ENCODE measurements at regions not wholly inside any gene's neighbourhood (a gene's known extent, or its start where the extent isn't known, plus 50 kb on each side); places are given as distances from the start of the nearest gene placed in this dataset.

DNA sequence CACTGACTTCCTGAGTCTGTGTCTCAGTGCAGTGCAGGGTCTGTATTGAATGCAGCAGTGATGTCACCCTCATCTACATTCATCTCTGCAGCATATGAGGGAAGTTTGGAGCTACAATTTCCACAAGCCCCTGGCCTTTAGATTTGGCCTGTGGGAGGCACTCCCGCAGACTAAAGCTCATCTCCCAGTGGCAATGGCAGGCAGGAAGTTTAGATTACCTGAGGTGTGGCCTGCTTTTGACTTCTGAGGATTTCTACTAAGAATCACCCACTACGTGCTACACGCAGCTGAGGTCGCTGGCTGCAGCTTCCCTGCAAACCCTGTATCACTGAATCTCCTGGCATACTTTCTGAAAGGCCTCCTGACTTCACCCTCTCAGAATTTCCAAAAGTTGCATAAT lies 202.2 kb upstream of the PRKD1 start:
- no peaks in the 10 kb centered on the region for H3K4me1 ChIP-seq (ENCODE audit: control insufficient read depth, insufficient read depth, low read depth, low read length)
- DNase-seq: no peak
- no peak overlapping the region for H3K4me2 ChIP-seq (ENCODE audit: low read length, poor library complexity, severe bottlenecking)
- no peak overlapping the region for H2AFZ ChIP-seq (ENCODE audit: low read depth, low read length)
- 58% methylated on average over 4 of the region's 4 CpGs for WGBS
- no peak overlapping the region for H2BK120ac ChIP-seq (ENCODE audit: low read depth, low read length)
- no peak overlapping the region for H4K91ac ChIP-seq (ENCODE audit: low read length)
- H3K79me1 ChIP-seq (replicated peaks; ENCODE audit: low read length, poor library complexity, severe bottlenecking): no peaks in the 10 kb centered on the region
- H2BK15ac ChIP-seq (ENCODE audit: low read depth, poor library complexity, severe bottlenecking): no peak overlapping the region
- H3K23ac ChIP-seq (ENCODE audit: low read length in 2 of 2): no peak overlapping the region
- H3K9ac ChIP-seq (ENCODE audit: low read length): no peak overlapping the region
- H3K4ac ChIP-seq (ENCODE audit: low read depth in 1 of 2, low read length in 2 of 2): no peak overlapping the region
- H3K9me3 ChIP-seq (ENCODE audit: control insufficient read depth, low read length): no peaks in the 10 kb centered on the region
- H2AK5ac ChIP-seq (ENCODE audit: low read length, severe bottlenecking): no peak overlapping the region
- H2BK12ac ChIP-seq (ENCODE audit: low read length in 2 of 2): no peak overlapping the region
- no peaks in the 10 kb centered on the region for H3K36me3 ChIP-seq (ENCODE audit: control insufficient read depth in 1 of 2, insufficient read depth in 2 of 2, low read depth in 1 of 2, low read length in 2 of 2)
- no peak overlapping the region for H2BK5ac ChIP-seq (ENCODE audit: low read depth, low read length, poor library complexity, severe bottlenecking)
- no peak overlapping the region for H3K18ac ChIP-seq (ENCODE audit: low read depth in 1 of 2, low read length in 2 of 2)
- no peak overlapping the region for H3K14ac ChIP-seq (ENCODE audit: low read length in 2 of 2)
- H3K27ac ChIP-seq (ENCODE audit: low read length, poor library complexity, severe bottlenecking): no peak overlapping the region
- H4K8ac ChIP-seq (ENCODE audit: low read length): no peak overlapping the region
- no peak overlapping the region for H3K4me3 ChIP-seq (ENCODE audit: insufficient read depth in 1 of 2, low read depth in 1 of 2, low read length in 2 of 2)
- H3K27me3 ChIP-seq (ENCODE audit: control insufficient read depth in 1 of 2, insufficient read depth in 1 of 2, low read length in 2 of 2): no peaks in the 10 kb centered on the region

DNA sequence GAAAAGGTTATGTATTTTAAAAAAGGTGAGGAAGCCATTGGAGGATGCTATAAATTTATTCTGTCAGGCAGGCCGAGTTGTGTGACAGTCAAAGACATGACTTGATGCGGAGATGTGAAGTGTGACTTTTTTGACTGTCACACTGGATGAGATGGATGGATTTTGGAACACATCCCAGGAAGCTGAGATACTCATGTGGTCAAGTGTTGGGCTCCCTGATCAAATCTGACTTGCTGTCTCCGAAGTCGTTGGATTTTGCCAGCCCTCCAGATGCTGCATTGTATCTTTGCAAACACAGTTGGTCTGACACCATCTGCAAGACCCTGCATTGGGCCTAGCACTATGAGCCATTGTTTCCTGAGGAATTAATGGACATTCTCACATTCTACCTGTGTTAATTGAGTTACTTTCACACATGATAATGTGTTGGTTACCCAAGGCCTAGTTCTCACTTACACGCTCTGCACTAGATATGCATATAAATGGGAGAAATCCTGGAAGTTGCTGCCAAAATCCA lies 204.0 kb upstream of the PRKD1 start:
- no peaks in the 10 kb centered on the region for H3K79me1 ChIP-seq (replicated peaks; ENCODE audit: low read length, poor library complexity, severe bottlenecking)
- no peak overlapping the region for H3K27ac ChIP-seq (ENCODE audit: low read length, poor library complexity, severe bottlenecking)
- no peak overlapping the region for H3K4me2 ChIP-seq (ENCODE audit: low read length, poor library complexity, severe bottlenecking)
- H2BK15ac ChIP-seq (ENCODE audit: low read depth, poor library complexity, severe bottlenecking): no peak overlapping the region
- WGBS: 85% methylated on average over 5 of the region's 5 CpGs
- no peaks in the 10 kb centered on the region for H3K9me3 ChIP-seq (ENCODE audit: control insufficient read depth, low read length)
- DNase-seq: no peak
- no peak overlapping the region for H4K91ac ChIP-seq (ENCODE audit: low read length)
- H3K36me3 ChIP-seq (ENCODE audit: control insufficient read depth in 1 of 2, insufficient read depth in 2 of 2, low read depth in 1 of 2, low read length in 2 of 2): no peaks in the 10 kb centered on the region
- H3K4me1 ChIP-seq (ENCODE audit: control insufficient read depth, insufficient read depth, low read depth, low read length): no peaks in the 10 kb centered on the region
- H3K4ac ChIP-seq (ENCODE audit: low read depth in 1 of 2, low read length in 2 of 2): no peak overlapping the region
- no peak overlapping the region for H3K14ac ChIP-seq (ENCODE audit: low read length in 2 of 2)
- no peak overlapping the region for H2BK120ac ChIP-seq (ENCODE audit: low read depth, low read length)
- H2BK12ac ChIP-seq (ENCODE audit: low read length in 2 of 2): no peak overlapping the region
- no peak overlapping the region for H2AK5ac ChIP-seq (ENCODE audit: low read length, severe bottlenecking)
- H3K9ac ChIP-seq (ENCODE audit: low read length): no peak overlapping the region
- H3K23ac ChIP-seq (ENCODE audit: low read length in 2 of 2): no peak overlapping the region
- no peak overlapping the region for H2BK5ac ChIP-seq (ENCODE audit: low read depth, low read length, poor library complexity, severe bottlenecking)
- no peak overlapping the region for H3K18ac ChIP-seq (ENCODE audit: low read depth in 1 of 2, low read length in 2 of 2)
- no peaks in the 10 kb centered on the region for H3K27me3 ChIP-seq (ENCODE audit: control insufficient read depth in 1 of 2, insufficient read depth in 1 of 2, low read length in 2 of 2)
- no peak overlapping the region for H2AFZ ChIP-seq (ENCODE audit: low read depth, low read length)
- no peak overlapping the region for H3K4me3 ChIP-seq (ENCODE audit: insufficient read depth in 1 of 2, low read depth in 1 of 2, low read length in 2 of 2)
- no peak overlapping the region for H4K8ac ChIP-seq (ENCODE audit: low read length)

DNA sequence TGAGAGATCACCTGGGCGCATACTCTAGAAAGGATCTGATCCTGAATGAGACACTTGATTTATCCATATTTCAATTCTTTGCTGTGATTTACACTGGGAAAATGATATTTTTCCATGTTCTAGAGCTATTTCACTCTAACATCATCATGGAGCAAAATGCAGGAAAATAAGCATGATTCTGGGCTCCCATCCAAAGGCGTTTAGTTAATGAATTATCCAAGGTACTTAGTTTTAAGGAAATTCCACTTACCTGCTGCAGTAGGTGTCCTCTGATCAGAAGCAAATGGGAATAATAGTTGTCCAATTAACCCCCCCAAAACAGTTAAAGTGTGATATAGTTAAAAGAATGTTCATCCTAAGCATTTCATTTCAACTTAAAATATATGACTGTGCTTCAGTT lies 204.5 kb upstream of the PRKD1 start:
- DNase-seq: no peak
- no peak overlapping the region for H3K4ac ChIP-seq (ENCODE audit: low read depth in 1 of 2, low read length in 2 of 2)
- H2BK120ac ChIP-seq (ENCODE audit: low read depth, low read length): no peak overlapping the region
- H3K4me3 ChIP-seq (ENCODE audit: insufficient read depth in 1 of 2, low read depth in 1 of 2, low read length in 2 of 2): no peak overlapping the region
- no peaks in the 10 kb centered on the region for H3K9me3 ChIP-seq (ENCODE audit: control insufficient read depth, low read length)
- H3K4me2 ChIP-seq (ENCODE audit: low read length, poor library complexity, severe bottlenecking): no peak overlapping the region
- WGBS: 100% methylated on average over 1 of the region's 2 CpGs
- H3K79me1 ChIP-seq (replicated peaks; ENCODE audit: low read length, poor library complexity, severe bottlenecking): no peaks in the 10 kb centered on the region
- H3K36me3 ChIP-seq (ENCODE audit: control insufficient read depth in 1 of 2, insufficient read depth in 2 of 2, low read depth in 1 of 2, low read length in 2 of 2): no peaks in the 10 kb centered on the region
- no peaks in the 10 kb centered on the region for H3K27me3 ChIP-seq (ENCODE audit: control insufficient read depth in 1 of 2, insufficient read depth in 1 of 2, low read length in 2 of 2)
- H2AK5ac ChIP-seq (ENCODE audit: low read length, severe bottlenecking): no peak overlapping the region
- no peak overlapping the region for H2BK12ac ChIP-seq (ENCODE audit: low read length in 2 of 2)
- no peak overlapping the region for H3K27ac ChIP-seq (ENCODE audit: low read length, poor library complexity, severe bottlenecking)
- no peak overlapping the region for H4K8ac ChIP-seq (ENCODE audit: low read length)
- no peak overlapping the region for H3K18ac ChIP-seq (ENCODE audit: low read depth in 1 of 2, low read length in 2 of 2)
- H2BK5ac ChIP-seq (ENCODE audit: low read depth, low read length, poor library complexity, severe bottlenecking): no peak overlapping the region
- no peak overlapping the region for H3K14ac ChIP-seq (ENCODE audit: low read length in 2 of 2)
- H2BK15ac ChIP-seq (ENCODE audit: low read depth, poor library complexity, severe bottlenecking): no peak overlapping the region
- no peak overlapping the region for H4K91ac ChIP-seq (ENCODE audit: low read length)
- no peak overlapping the region for H3K9ac ChIP-seq (ENCODE audit: low read length)
- no peak overlapping the region for H2AFZ ChIP-seq (ENCODE audit: low read depth, low read length)
- H3K23ac ChIP-seq (ENCODE audit: low read length in 2 of 2): no peak overlapping the region
- no peaks in the 10 kb centered on the region for H3K4me1 ChIP-seq (ENCODE audit: control insufficient read depth, insufficient read depth, low read depth, low read length)

DNA sequence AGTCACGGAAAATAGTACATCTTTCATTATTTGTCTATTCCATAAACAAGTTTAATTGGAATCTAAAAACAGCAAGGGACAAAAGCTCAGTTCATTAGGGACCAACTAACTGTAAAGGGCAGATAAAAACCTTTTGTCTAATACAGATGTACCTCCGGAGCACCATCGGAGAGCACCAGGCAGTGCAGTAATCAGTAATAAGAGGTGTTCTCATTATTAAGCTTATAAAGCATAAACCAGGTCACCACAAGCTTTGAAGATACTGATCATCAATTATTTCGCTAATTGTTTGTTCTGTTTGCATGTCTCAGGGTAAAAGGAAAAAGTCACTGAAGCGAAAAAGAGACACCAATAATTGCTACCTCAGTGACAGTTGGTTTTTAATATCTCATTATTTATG lies 207.3 kb upstream of the PRKD1 start:
- no peak overlapping the region for H3K4me3 ChIP-seq (ENCODE audit: insufficient read depth in 1 of 2, low read depth in 1 of 2, low read length in 2 of 2)
- no peaks in the 10 kb centered on the region for H3K79me1 ChIP-seq (replicated peaks; ENCODE audit: low read length, poor library complexity, severe bottlenecking)
- H2BK15ac ChIP-seq (ENCODE audit: low read depth, poor library complexity, severe bottlenecking): no peak overlapping the region
- no peak overlapping the region for H2AFZ ChIP-seq (ENCODE audit: low read depth, low read length)
- DNase-seq: no peak
- no peak overlapping the region for H3K9ac ChIP-seq (ENCODE audit: low read length)
- no peak overlapping the region for H3K14ac ChIP-seq (ENCODE audit: low read length in 2 of 2)
- no peak overlapping the region for H3K4ac ChIP-seq (ENCODE audit: low read depth in 1 of 2, low read length in 2 of 2)
- H3K4me1 ChIP-seq (ENCODE audit: control insufficient read depth, insufficient read depth, low read depth, low read length): no peaks in the 10 kb centered on the region
- H3K23ac ChIP-seq (ENCODE audit: low read length in 2 of 2): no peak overlapping the region
- H2BK5ac ChIP-seq (ENCODE audit: low read depth, low read length, poor library complexity, severe bottlenecking): no peak overlapping the region
- 81% methylated on average over 3 of the region's 5 CpGs for WGBS
- H3K27ac ChIP-seq (ENCODE audit: low read length, poor library complexity, severe bottlenecking): no peak overlapping the region
- H3K36me3 ChIP-seq (ENCODE audit: control insufficient read depth in 1 of 2, insufficient read depth in 2 of 2, low read depth in 1 of 2, low read length in 2 of 2): no peaks in the 10 kb centered on the region
- H3K18ac ChIP-seq (ENCODE audit: low read depth in 1 of 2, low read length in 2 of 2): no peak overlapping the region
- no peak overlapping the region for H2AK5ac ChIP-seq (ENCODE audit: low read length, severe bottlenecking)
- H2BK120ac ChIP-seq (ENCODE audit: low read depth, low read length): no peak overlapping the region
- no peak overlapping the region for H4K8ac ChIP-seq (ENCODE audit: low read length)
- no peaks in the 10 kb centered on the region for H3K27me3 ChIP-seq (ENCODE audit: control insufficient read depth in 1 of 2, insufficient read depth in 1 of 2, low read length in 2 of 2)
- no peak overlapping the region for H2BK12ac ChIP-seq (ENCODE audit: low read length in 2 of 2)
- H3K9me3 ChIP-seq (ENCODE audit: control insufficient read depth, low read length): no peaks in the 10 kb centered on the region
- H4K91ac ChIP-seq (ENCODE audit: low read length): no peak overlapping the region
- H3K4me2 ChIP-seq (ENCODE audit: low read length, poor library complexity, severe bottlenecking): no peak overlapping the region
